ENCODE measurements at regions not wholly inside any gene's neighbourhood (a gene's known extent, or its start where the extent isn't known, plus 50 kb on each side); places are given as distances from the start of the nearest gene placed in this dataset.
"Not testable (repeated sequence)": the region's sequence is repeated elsewhere in the genome, so short reads cannot be mapped to it uniquely, and the experiment has no call there.

DNA sequence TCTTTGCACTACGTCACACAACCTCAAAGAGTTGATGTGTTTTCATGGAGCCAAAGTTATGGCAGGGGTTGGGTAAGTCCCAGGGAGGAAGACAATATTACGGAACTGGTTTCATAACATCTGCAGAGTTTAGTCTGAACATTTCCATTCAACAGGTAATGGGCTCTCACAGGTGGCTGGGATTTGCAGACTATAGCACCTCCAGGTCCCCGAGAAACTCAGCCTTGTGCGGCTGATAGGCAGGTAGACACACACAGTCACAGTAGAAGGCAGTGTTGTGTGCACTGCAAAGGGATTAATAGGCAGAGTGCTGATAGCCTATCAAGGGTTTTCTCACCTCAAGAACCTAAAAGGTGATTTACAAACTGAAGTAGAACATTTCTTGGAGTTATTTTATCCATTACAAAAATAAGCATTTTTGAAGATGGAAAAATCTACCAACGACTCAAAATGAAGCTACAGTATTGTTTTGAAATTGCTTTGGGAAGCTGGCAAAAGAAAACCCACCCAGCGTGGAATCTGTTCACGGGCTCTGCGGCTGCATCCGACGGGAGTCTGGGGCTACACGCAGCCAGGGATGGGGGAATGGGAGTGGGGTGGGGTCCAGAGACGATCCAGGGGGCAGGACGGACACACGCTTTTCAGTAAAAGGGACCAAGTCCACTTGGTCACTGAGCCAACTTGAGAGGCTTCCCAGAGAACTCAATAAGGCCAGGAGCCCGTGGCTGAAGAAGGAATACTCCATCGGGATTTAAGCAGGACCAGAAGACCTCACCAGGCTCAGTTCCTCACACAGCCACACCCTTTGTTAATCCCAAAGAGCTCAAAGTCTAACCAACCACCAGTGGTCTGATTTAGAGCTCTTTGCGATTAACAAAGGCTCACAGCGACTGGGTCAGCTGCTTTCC is 82.9 kb downstream of the CHRNA1 start:
- peak overlapping the region; percentile 84 to 89 for H3K4me3 ChIP-seq (replicated peaks in 1 of 2; ENCODE audit: low read depth in 2 of 2, low read length in 2 of 2)
- TF ChIP-seq, protein P1, sequence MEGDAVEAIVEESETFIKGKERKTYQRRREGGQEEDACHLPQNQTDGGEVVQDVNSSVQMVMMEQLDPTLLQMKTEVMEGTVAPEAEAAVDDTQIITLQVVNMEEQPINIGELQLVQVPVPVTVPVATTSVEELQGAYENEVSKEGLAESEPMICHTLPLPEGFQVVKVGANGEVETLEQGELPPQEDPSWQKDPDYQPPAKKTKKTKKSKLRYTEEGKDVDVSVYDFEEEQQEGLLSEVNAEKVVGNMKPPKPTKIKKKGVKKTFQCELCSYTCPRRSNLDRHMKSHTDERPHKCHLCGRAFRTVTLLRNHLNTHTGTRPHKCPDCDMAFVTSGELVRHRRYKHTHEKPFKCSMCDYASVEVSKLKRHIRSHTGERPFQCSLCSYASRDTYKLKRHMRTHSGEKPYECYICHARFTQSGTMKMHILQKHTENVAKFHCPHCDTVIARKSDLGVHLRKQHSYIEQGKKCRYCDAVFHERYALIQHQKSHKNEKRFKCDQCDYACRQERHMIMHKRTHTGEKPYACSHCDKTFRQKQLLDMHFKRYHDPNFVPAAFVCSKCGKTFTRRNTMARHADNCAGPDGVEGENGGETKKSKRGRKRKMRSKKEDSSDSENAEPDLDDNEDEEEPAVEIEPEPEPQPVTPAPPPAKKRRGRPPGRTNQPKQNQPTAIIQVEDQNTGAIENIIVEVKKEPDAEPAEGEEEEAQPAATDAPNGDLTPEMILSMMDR (IDR thresholded peaks at IDR 0.05; ENCODE audit: low read depth, low read length) = no peak
- DNase-seq (ENCODE audit: low read depth in 2 of 2) = peak; percentile 47 to 55

DNA sequence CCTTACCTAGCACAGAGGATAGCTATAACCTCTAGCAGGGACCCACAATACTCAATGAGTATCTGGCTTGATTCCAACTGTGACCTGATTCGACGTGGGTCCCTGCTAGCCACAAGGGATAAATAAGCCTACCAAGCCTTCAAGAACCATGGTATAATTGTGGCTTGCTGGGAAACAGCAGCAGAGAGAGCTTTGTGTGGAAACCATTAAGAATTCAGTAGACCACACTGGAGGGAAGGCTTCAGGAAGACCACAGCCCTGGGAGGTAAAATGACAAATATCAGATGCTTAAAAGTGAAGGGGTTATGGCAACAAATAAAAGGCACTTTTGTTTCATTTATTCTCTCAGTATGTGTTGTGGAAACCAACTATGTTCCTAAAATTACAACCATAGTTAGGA is 82.6 kb upstream of the WIPF1 start:
- TF ChIP-seq, protein P1 (IDR thresholded peaks at IDR 0.05; ENCODE audit: low read depth, low read length) = no peak
- H3K4me3 ChIP-seq (replicated peaks in 1 of 2; ENCODE audit: low read depth in 2 of 2, low read length in 2 of 2) = no peak overlapping the region
- no peak for DNase-seq (ENCODE audit: low read depth in 2 of 2)

DNA sequence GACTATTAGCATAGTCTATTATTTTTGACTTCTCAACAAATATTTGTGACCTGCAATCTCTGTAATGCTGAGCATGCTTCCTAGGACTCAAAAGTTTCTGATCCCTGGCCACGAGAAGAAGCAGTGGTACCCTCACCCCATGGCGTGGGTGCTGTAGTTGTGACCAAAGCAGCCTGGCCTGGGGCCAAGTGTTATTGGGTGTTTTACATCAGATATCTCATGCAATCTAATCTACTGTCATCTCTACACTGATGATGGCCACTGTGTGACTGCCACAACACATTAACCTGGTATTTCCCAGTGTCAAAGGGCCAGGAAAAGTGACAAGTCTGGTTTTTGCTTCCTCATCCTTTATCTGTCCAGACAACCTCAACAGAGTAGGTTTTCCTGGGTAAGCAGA is 80.8 kb upstream of the WIPF1 start:
- TF ChIP-seq, protein P1 (IDR thresholded peaks at IDR 0.05; ENCODE audit: low read depth, low read length) = no peak
- no peak for DNase-seq (ENCODE audit: low read depth in 2 of 2)
- H3K4me3 ChIP-seq (replicated peaks in 1 of 2; ENCODE audit: low read depth in 2 of 2, low read length in 2 of 2) = no peak overlapping the region

DNA sequence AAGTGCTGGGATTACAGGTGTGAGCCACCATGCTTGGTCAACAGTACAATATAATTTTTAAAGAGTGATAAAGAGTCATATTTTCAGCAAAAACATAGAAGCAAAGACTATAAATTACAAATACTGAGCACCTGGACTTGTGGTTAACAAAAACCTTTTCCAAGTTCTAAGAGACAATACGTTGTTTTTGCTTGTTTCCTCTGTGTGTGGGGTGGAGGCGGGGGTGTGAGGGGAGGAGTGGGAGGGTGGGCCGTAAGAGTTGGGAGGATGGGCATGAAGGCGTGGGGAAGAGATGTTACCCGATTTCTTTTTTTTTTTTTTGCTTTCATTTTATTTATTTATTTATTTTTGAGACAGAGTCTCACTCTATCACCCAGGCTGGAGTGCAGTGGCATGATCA is 78.0 kb upstream of the WIPF1 start:
- TF ChIP-seq, protein P1 (IDR thresholded peaks at IDR 0.05; ENCODE audit: low read depth, low read length) = no peak
- DNase-seq (ENCODE audit: low read depth in 2 of 2) = no peak
- no peak overlapping the region for H3K4me3 ChIP-seq (replicated peaks in 1 of 2; ENCODE audit: low read depth in 2 of 2, low read length in 2 of 2)

DNA sequence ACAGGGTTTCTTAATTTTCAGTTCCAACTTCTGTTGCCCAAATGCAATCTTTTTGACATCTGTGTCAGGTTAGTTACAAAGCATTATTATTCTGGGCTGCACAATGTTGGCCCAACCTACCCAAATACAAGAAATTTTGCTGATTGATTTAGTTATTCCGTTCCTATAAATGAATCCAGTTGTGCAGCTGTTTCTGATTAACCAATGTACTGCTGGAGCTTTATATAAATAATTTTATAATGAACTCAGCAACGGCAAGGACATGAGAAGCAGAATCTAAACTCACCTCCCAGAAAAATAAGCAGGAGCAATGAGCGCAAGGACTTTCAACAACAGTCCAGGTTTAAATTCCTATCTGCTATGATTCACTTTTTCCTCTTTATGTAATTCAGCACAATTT is 76.3 kb upstream of the WIPF1 start:
- TF ChIP-seq, protein P1 (IDR thresholded peaks at IDR 0.05; ENCODE audit: low read depth, low read length) = no peak
- DNase-seq (ENCODE audit: low read depth in 2 of 2) = peak in 1 of 2 donors; percentile 10

DNA sequence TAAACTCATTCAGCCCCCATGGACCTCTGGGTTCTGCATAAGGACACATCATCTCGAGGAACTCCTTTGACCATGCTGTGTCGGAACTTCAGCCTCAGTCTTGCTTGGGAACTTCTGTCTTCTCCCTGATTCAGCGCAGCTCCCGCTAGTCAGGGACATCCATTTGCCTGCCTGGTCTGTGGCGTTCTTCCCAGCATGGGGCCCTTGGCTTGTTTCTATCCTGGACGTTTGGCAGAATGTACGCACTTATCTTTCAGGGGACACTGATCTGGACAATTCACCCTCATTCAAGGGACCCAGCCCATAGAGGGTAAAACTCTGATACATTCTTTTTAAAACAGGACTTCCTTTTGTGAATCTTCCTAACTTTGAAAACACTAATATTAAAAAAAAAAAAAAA is 75.8 kb upstream of the WIPF1 start:
- DNase-seq (ENCODE audit: low read depth in 2 of 2) = no peak
- TF ChIP-seq, protein P1 (IDR thresholded peaks at IDR 0.05; ENCODE audit: low read depth, low read length) = no peak
- H3K4me3 ChIP-seq (replicated peaks in 1 of 2; ENCODE audit: low read depth in 2 of 2, low read length in 2 of 2) = no peak overlapping the region

More for the DNA sequence above, 76.3 kb upstream of the WIPF1 start:
- no peak overlapping the region for H3K4me3 ChIP-seq (replicated peaks in 1 of 2; ENCODE audit: low read depth in 2 of 2, low read length in 2 of 2)

DNA sequence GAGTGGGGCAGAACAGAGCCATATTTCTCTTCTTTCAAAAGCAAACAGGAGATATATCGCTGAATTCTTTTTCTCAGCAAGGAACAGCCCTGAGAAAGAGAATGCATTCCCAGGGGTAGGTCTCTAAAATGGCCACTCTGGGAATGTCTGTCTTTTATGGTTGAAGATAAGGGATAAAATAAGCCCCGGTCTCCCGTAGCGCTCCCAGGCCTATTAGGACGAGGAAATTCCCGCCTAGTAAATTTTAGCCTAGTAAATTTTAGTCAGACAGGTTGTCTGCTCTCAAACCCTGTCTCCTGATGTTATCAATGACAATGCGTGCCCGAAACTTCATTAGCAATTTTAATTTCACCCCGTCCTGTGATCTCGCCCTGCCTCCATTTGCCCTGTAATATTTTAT is 73.9 kb upstream of the WIPF1 start:
- DNase-seq (ENCODE audit: low read depth in 2 of 2); H3K4me3 ChIP-seq (replicated peaks in 1 of 2; ENCODE audit: low read depth in 2 of 2, low read length in 2 of 2): not testable (repeated sequence)
